Caki2 (cell line): ENCODE measurements at regions not wholly inside any gene's neighbourhood (a gene's known extent, or its start where the extent isn't known, plus 50 kb on each side); places are given as distances from the start of the nearest gene placed in this dataset.

Source experiments
- DNase-seq: peaks from one replicate; pipeline ENCODE4 v3.0.0-alpha.2; 2015; ENCODE audit warnings: low read depth
- in situ Hi-C: cut with HindIII; loops from 2 replicates; pipeline ENCODE4 v1.10.0; 2016; ENCODE audit warnings: low sequenced_read_pairs, low pct_unique_long_range_greater_than_20kb, mixed read lengths

DNA sequence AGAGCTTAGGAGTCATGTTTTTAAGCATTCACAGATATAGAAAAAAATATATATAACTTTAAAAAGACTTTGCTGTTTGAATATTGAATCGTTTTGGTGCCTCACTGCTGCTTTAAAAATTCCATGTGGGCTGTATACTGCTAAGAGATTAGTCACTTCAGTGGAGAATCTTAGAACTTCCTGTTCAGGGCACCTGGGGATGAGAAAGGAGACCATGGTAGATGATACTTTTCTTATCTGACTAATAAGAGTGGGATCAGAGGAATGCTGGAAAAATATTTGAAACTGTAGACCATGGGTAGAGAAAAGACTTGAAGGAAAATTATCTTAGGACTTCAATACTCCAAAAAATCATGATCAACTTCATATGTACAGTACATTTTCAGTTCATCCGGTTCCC lies 442.2 kb upstream of the SETBP1 start:
- DNase-seq, result no peak

DNA sequence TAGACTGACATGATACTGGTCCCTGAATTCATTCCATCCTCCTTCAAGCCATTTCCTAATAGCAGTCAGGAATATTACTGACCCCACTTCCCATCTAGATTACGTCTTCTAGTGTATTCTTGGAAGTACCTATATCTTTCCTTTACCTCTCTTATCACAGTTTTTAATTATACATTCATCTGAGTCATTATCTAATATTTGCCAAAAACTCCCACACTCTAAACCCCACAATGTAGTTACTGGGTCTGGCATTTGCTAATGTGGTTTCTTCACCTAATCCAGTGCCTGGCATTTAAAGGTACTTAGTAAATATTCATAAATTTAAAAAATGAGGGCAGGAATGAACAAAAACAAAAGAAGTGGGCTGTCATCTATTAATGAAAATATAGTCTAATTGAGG lies 441.8 kb upstream of the SETBP1 start:
- no peak for DNase-seq
- in situ Hi-C loops, result no loop called here

More for the DNA sequence above, 442.2 kb upstream of the SETBP1 start:
- in situ Hi-C loops, result no loop called here

GRCh38 chr18:44241020-44241419 lies 439.7 kb upstream of the SETBP1 start:
- in situ Hi-C loops, result no loop called here
- no peak for DNase-seq

DNA sequence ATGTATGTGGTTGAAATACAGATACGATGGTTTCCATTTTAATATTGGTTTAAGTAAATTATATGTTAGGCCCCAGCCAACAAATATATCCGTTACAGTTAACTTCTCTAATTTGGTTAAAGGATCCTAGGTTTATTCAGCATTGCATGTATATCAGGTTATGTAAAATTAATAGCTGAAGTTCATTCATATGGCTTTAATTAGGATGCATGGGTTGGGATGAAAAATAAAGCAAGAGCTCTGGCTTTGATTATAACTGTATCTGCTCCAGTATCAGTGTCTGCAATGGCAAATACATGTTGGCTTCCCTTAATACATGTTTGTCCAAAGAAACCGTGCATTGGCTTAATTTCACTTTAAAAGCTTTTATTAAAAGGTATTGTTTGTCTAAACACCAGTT lies 435.7 kb upstream of the SETBP1 start:
- in situ Hi-C loops, result no loop called here
- DNase-seq, result no peak

DNA sequence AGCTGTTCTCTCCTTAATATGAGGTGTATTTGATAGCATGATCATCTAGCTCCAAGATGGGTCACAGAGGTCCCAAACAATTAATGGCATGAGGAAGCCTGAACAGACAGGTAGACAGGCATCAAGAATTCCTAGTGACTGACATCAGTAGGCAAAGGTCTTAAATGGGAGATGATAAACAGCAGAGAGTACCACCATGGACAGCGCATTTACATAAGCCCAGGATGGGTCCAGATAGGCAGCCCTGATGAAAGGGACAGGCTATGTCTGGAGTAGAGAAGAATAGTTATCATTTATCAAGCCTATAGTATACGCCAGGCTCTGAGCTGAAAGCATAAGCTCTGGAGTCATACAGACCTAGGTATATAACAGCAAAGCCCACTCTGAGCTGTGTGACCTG lies 434.7 kb upstream of the SETBP1 start:
- in situ Hi-C loops, result no loop called here
- DNase-seq, result no peak

- no peak for DNase-seq
- in situ Hi-C loops, result no loop called here
These were observed 422.6 kb upstream of the SETBP1 start for GRCh38 chr18:44258086-44258485.

DNA sequence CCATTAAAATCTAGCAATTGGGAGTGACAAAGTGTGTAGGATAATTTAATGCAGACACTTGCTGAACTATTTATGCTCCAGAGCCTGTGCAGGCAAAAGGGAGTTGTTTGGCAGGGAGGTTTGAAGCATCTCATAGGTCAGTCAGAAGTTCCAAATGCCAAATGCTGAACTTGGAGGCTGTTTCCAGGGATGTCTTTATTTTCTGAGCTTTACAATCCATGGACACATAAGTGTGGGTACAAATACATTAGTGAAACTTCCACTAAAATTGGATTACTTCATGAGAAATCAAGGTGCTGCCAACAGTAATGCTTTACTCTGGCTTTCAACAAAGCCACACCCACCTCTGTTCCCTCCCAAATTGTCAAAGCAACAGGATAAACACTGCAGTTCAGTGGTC lies 422.1 kb upstream of the SETBP1 start:
- DNase-seq, result no peak
- in situ Hi-C loops, result no loop called here

- DNase-seq, result no peak
- in situ Hi-C loops, result no loop called here
These were observed 421.1 kb upstream of the SETBP1 start for GRCh38 chr18:44259610-44260009.

DNA sequence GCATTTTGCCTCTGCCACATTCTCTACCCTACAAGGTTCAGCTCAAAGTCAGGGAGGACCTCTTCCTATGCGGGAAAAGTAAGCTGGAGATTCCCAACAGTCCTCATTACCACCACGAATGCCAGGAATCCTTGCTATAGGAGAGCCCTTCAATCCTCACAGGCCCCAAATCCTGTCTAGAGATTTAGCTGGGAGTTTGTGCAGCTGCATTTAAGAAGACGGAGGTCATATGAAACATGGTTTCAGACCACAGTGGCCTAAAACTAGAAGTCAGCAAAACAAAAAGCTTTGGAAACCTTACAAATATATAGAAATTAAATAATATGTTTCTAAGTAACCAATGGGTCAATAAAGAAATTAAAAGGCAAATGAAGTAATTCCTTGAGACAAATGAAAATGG lies 415.3 kb upstream of the SETBP1 start:
- in situ Hi-C loops, result no loop called here
- DNase-seq, result no peak

DNA sequence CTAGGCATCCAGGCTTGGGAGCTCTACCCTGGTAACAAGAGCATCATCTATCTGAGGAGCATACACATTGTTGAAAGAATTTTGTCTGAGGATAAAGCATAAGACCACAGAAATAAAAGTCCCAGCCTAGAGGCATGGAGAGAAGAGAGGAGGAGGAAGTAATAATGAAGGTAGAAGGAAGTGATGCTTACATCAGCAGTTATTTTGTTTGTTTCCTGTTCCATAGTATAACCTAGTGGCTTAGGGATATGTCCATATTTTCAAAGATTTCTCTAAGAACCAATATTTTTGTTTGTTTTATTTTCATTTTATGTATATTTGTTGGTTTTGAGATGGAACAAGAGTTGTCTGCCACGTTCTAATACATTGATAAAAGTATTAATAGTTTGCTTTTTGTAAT lies 407.4 kb upstream of the SETBP1 start:
- in situ Hi-C loops, result no loop called here
- DNase-seq, result no peak

- DNase-seq, result no peak
- in situ Hi-C loops, result no loop called here
These were observed 400.2 kb upstream of the SETBP1 start for GRCh38 chr18:44280479-44280878.

DNA sequence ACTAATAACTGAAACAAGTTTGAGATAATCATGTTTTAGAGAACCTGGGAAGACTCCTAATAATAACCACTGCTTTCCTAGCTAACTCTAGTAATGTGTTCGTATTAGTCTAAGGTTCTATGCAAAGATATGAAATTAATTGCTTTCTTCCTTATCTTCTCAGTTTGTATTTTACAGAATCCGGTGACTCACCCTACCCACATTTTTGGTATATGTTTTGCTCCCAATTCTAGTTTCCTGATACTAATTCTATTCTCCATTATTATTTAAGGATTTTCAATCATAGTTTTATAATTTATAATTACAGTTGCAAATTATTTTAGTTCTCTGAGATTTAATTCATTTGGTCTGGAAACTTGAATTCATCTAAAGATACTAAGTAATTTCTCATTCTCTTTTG lies 394.6 kb upstream of the SETBP1 start:
- no peak for DNase-seq
- in situ Hi-C loops, result no loop called here

DNA sequence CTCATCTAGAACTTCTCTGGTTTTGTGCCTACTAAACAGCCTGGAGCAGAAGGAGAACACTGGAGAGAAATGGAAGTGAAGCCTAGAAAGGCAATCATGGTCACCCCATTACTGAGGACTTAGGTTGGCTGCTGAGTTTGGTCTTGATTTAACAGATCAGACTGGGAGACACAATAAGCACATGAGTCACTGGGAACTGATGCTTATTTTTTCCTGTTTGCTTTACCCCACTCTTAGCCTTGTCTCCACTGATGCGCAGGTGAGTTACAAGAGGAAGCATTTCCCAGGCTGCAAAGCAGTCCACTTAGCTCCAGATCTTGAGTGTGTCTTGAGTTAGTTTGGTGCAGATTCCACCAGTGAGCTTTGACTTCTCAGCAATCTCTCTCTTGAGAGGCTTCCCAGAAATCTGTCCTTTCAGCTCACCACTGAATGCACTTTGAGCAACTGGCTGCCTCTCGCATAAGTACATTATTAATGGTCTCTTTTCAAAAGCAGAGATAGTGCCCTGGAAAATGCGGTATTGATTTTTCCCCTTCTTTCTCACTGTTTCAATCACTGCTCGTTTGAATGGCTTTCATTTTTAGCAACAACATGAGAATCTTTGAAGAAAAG lies 390.2 kb upstream of the SETBP1 start:
- no peak for DNase-seq
- in situ Hi-C loops, result no loop called here

DNA sequence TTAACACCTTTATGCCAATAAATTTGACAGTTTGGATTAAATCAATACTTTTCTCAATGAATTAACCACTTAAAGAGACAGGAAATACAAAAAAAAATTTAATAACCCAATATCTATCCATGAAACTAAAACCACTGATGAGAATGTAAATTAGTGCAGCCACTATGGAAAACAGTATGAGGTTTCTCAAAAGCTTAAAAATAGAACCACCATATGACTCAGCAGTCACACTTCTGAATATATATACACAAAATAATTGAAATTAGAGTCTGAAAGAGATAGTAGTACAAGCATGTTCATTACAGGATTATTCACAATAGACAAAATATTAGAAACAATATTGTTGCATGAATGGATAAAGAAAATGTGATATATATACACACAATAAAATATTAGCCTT lies 382.1 kb upstream of the SETBP1 start:
- no peak for DNase-seq
- in situ Hi-C loops, result no loop called here

DNA sequence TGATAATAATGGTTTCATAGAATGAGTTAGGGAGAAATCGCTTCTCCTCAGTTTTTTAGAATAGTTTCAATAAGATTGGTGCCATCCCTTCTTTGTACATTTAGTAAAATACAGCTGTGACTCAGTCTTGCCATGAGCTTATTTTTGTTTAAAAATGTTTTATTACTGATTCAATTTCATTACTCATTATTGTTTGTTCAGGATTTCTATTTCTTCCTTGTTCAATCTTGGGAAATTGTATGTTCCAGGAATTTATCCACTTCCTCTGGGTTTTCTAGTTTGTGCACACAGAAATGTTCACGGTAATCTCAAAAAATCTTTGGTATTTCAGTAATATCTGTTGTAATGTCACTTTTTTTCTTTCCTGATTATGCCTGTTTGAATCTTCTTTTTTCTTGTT lies 371.5 kb upstream of the SETBP1 start:
- no peak for DNase-seq
- in situ Hi-C loops, result no loop called here

- in situ Hi-C loops, result no loop called here
These were observed 359.8 kb upstream of the SETBP1 start for GRCh38 chr18:44320619-44321460.

GRCh38 chr18:44321868-44322590 lies 358.7 kb upstream of the SETBP1 start:
- in situ Hi-C loops, result no loop called here
- DNase-seq, result no peak

More at GRCh38 chr18:44320619-44321460, 359.8 kb upstream of the SETBP1 start:
- DNase-seq, result no peak

GRCh38 chr18:44323125-44323524 lies 357.6 kb upstream of the SETBP1 start:
- in situ Hi-C loops, result no loop called here
- DNase-seq, result no peak

GRCh38 chr18:44324361-44324760 lies 356.3 kb upstream of the SETBP1 start:
- in situ Hi-C loops, result no loop called here
- no peak for DNase-seq
